Motor neuron (in vitro differentiated cells): ENCODE measurements at regions not wholly inside any gene's neighbourhood (a gene's known extent, or its start where the extent isn't known, plus 50 kb on each side); places are given as distances from the start of the nearest gene placed in this dataset.

ENCODE experiments used
- ATAC-seq, 8 experiments: fragments of 200-7000 bp; cut with Tn5 transposase; replicated peaks in 6 of 8; 2 replicates each; pipeline ENCODE4 v1.8.0; 2021; ENCODE audit warnings: mild to moderate bottlenecking in 8 of 8, moderate library complexity in 8 of 8
- H3K27ac ChIP-seq, 2 donors: fragments of 250-450 bp; sonication (Bioruptor Pico); 2 replicates each; pipeline ENCODE4 v1.9.0; 2021; ENCODE audit warnings: antibody characterized with exemption in 2 of 2, mild to moderate bottlenecking in 2 of 2, moderate library complexity in 1 of 2
- H3K4me1 ChIP-seq, 2 donors: fragments of 250-450 bp; sonication (Bioruptor Pico); replicated peaks in 1 of 2; 2 replicates each; pipeline ENCODE4 v1.6.1; 2021; ENCODE audit warnings: antibody characterized with exemption in 2 of 2, mild to moderate bottlenecking in 2 of 2, moderate library complexity in 1 of 2
- H3K4me3 ChIP-seq, 5 donors: fragments of 250-450 bp; sonication (Bioruptor Pico); 2 replicates each; pipeline ENCODE4 v1.9.0; 2021; ENCODE audit warnings: antibody characterized with exemption in 5 of 5, mild to moderate bottlenecking in 5 of 5, moderate library complexity in 4 of 5
- WGBS, 10 experiments: fragments of 450-650 bp; shearing (Covaris generic); methylation state at CpG; one replicate each; pipeline ENCODE4 v1.0.0; 2022; 5-methylcytosine and 5-hydroxymethylcytosine counted together
- in situ Hi-C, 9 experiments: fragments of 400-800 bp; cut with MboI; loops; one replicate each; pipeline ENCODE4 v1.15.0; 2021; ENCODE audit warnings: low sequenced_read_pairs in 9 of 9, low pct_unique_long_range_greater_than_20kb in 2 of 9; ENCODE audit not compliant: unreplicated experiment in 9 of 9

GRCh38 chrX:82912382-82912781 is 595.7 kb upstream of the POU3F4 start:
- Histone ChIP-seq H3K27ac (no peak overlapping the region), H3K4me1 (no peaks in the 10 kb centered on the region), H3K4me3 (no peak overlapping the region)
- in situ Hi-C loops = no loop called here
- ATAC-seq = peak in 4 of 8 experiments; percentile 46 to 62 (median 52)
- WGBS, 10 experiments = 0 to 13% (median 0%) methylated on average over 1 to 3 of the region's 3 CpGs; no CpG with 5 or more reads in 3 of the 10 experiments

- Histone ChIP-seq H3K27ac (no peak overlapping the region), H3K4me1 (no peaks in the 10 kb centered on the region), H3K4me3 (no peak overlapping the region)
- in situ Hi-C loops = no loop called here
- no peak for ATAC-seq
Observed at GRCh38 chrX:82934980-82935379, 573.1 kb upstream of the POU3F4 start.

- H3K4me1 ChIP-seq = no peaks in the 10 kb centered on the region
- in situ Hi-C loops = no loop called here
- WGBS, 10 experiments = 0 to 83% (median 32%) methylated on average over 1 to 3 of the region's 3 CpGs; no CpG with 5 or more reads in 6 of the 10 experiments
- ATAC-seq = no peak
- no peak overlapping the region for H3K27ac ChIP-seq
- H3K4me3 ChIP-seq = no peak overlapping the region
Observed at GRCh38 chrX:82945332-82945731, 562.8 kb upstream of the POU3F4 start.

- Histone ChIP-seq H3K4me3 (no peak overlapping the region), H3K27ac (no peak overlapping the region), H3K4me1 (no peaks in the 10 kb centered on the region)
- 17% methylated on average over 2 of the region's 3 CpGs; no CpG with 5 or more reads in 9 of the 10 experiments for WGBS, 10 experiments
- no peak for ATAC-seq
- in situ Hi-C loops = no loop called here
Observed at GRCh38 chrX:82961129-82961528, 547.0 kb upstream of the POU3F4 start.

DNA sequence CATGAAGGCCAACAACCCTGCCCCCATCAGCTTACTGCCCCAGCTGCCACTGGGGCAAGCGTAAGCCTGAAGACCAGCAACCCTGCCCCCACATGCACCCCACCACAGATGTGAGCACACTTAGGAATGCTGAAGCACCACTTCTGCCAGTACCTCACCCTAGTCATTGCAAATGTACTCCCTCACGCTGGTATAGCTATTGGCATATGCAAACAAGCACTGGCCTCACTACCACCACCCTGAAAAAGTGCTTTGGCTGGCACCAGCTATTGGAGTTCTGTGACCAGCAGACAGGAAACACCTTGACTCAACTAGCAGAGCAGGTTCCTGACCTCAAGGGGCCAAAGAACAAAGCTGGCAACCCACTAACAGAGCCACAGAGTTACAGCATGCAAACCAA is 534.4 kb upstream of the POU3F4 start:
- 30 to 60% methylated on average over 1 to 2 of the region's 2 CpGs; no CpG with 5 or more reads in 8 of the 10 experiments for WGBS, 10 experiments
- no peak overlapping the region for H3K27ac ChIP-seq
- in situ Hi-C loops = no loop called here
- no peak for ATAC-seq
- H3K4me1 ChIP-seq = no peaks in the 10 kb centered on the region
- no peak overlapping the region for H3K4me3 ChIP-seq

- Histone ChIP-seq H3K4me1 (no peaks in the 10 kb centered on the region), H3K4me3 (no peak overlapping the region), H3K27ac (no peak overlapping the region)
- no peak for ATAC-seq
- WGBS, 10 experiments = 0 to 100% (median 42%) methylated on average over 1 of the region's 1 CpG; no CpG with 5 or more reads in 4 of the 10 experiments
- in situ Hi-C loops = no loop called here
Observed at GRCh38 chrX:82998163-82998562, 509.9 kb upstream of the POU3F4 start.

GRCh38 chrX:83004012-83004411 is 504.1 kb upstream of the POU3F4 start:
- ATAC-seq = no peak
- 0 to 91% (median 29%) methylated on average over 1 of the region's 1 CpG; no CpG with 5 or more reads in 4 of the 10 experiments for WGBS, 10 experiments
- in situ Hi-C loops = no loop called here
- Histone ChIP-seq H3K4me3 (no peak overlapping the region), H3K4me1 (no peaks in the 10 kb centered on the region), H3K27ac (no peak overlapping the region)

DNA sequence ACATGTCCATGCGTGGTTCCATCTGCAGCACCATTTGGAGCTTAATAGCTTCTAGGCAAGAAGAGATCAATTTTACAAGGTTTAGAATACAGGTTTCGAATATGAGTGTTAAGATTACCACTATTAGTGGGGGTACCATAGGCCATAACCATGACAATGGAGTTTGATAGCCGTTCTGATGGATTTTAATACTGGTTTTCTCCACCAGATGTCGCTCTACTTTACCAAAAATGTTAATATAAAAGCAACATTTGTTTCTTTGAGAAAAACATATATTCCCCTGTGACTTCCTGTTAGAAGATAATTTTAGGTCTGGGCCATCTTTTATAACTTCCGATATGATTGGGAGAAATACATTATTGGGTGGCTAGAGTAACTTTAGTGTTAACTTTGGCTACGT is 499.7 kb upstream of the POU3F4 start:
- whole genome bisulfite sequencing, 10 experiments = 0 to 100% (median 16%) methylated on average over 1 to 6 of the region's 6 CpGs; no CpG with 5 or more reads in 5 of the 10 experiments
- ATAC-seq = no peak
- H3K4me3 ChIP-seq = no peak overlapping the region
- H3K27ac ChIP-seq = no peak overlapping the region
- no peaks in the 10 kb centered on the region for H3K4me1 ChIP-seq
- in situ Hi-C loops = no loop called here

DNA sequence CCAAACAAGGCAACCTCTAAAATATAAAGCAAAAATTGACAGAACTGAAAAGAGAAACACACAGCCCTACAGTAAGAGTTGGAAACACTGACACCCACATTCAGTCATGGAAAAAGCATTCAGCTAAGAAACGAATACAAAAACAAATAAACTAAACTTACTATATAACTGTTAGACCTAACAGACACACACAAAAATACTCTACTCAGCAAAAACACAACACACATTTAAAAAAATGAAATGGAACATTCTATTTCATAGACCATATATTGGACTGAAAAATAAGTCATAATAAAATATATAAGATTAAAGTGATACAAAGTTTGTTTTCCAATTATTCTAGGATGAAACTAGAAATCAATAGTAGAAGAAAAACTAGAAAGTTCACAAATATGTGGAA is 488.8 kb upstream of the POU3F4 start:
- Histone ChIP-seq H3K4me1 (no peaks in the 10 kb centered on the region), H3K4me3 (no peak overlapping the region), H3K27ac (no peak overlapping the region)
- in situ Hi-C loops = no loop called here
- no peak for ATAC-seq
- 0 to 67% (median 0%) methylated on average over 1 of the region's 1 CpG; no CpG with 5 or more reads in 5 of the 10 experiments for WGBS, 10 experiments

GRCh38 chrX:83022020-83022419 is 486.1 kb upstream of the POU3F4 start:
- Histone ChIP-seq H3K27ac (no peak overlapping the region), H3K4me1 (no peaks in the 10 kb centered on the region), H3K4me3 (no peak overlapping the region)
- in situ Hi-C loops = no loop called here
- no peak for ATAC-seq
- WGBS, 10 experiments = 57% methylated on average over 1 of the region's 1 CpG; no CpG with 5 or more reads in 9 of the 10 experiments
